Parathyroid adenoma (tissue), 2 donors: ENCODE measurements at regions not wholly inside any gene's neighbourhood (a gene's known extent, or its start where the extent isn't known, plus 50 kb on each side); places are given as distances from the start of the nearest gene placed in this dataset.

Experiments used
- H2AFZ ChIP-seq: fragments of 300-600 bp; sonication (generic); one replicate; pipeline ENCODE4 v1.7.0; 2017; ENCODE audit warnings: antibody characterized with exemption, mild to moderate bottlenecking
- H3K27ac ChIP-seq: fragments of 300-600 bp; sonication (generic); one replicate; pipeline ENCODE4 v1.7.0; 2017
- H3K27me3 ChIP-seq: fragments of 300-600 bp; sonication (generic); one replicate; pipeline ENCODE4 v1.7.0; 2017; ENCODE audit warnings: low read length; ENCODE audit not compliant: control insufficient read depth, insufficient read depth
- H3K36me3 ChIP-seq: fragments of 300-600 bp; sonication (generic); one replicate; pipeline ENCODE4 v1.7.0; 2017; ENCODE audit warnings: low read length; ENCODE audit not compliant: control insufficient read depth, insufficient read depth
- H3K4me1 ChIP-seq: fragments of 300-600 bp; sonication (generic); one replicate; pipeline ENCODE4 v1.7.0; 2017; ENCODE audit warnings: control low read depth
- H3K4me2 ChIP-seq: fragments of 300-600 bp; sonication (generic); one replicate; pipeline ENCODE4 v1.7.0; 2017; ENCODE audit warnings: low read length
- H3K4me3 ChIP-seq: fragments of 300-600 bp; sonication (generic); one replicate; pipeline ENCODE4 v1.7.0; 2017; ENCODE audit warnings: low read depth, low read length
- H3K79me2 ChIP-seq: fragments of 300-600 bp; sonication (generic); one replicate; pipeline ENCODE4 v1.7.0; 2017; ENCODE audit warnings: control low read depth
- H3K9ac ChIP-seq: fragments of 300-600 bp; sonication (generic); one replicate; pipeline ENCODE4 v1.7.0; 2017; ENCODE audit warnings: mild to moderate bottlenecking
- H3K9me3 ChIP-seq: fragments of 300-600 bp; sonication (generic); one replicate; pipeline ENCODE4 v1.7.0; 2017; ENCODE audit warnings: low read length; ENCODE audit not compliant: control insufficient read depth
- TF ChIP-seq, protein P1 (sequence below): fragments of 300-600 bp; sonication (generic); IDR thresholded peaks from one replicate; pipeline ENCODE4 v1.7.0; 2017; ENCODE audit warnings: antibody characterized with exemption, mild to moderate bottlenecking
- donor health status: primary hyperparathyroidism.

DNA sequence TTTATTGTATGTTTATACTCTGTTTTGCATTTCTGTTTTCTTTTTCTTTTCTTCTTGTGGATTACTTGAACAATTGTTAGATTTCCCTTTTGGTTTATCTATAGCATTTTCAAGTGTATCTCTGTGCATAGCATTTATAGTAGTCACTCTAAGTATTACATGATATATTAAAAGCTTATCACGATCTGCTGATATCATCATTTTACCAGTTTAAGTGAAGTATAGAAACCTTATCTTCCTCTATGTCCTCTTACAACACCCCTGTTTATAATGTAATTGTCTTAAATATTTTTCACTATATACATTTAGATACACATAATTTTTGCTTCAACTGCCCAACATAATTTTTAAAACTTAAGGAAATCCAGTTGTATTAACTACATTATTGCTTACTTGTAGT is 513.9 kb upstream of the CELF2 start:
- Histone ChIP-seq H3K9me3 (no peaks in the 10 kb centered on the region), H3K27me3 (no peaks in the 10 kb centered on the region), H3K27ac (no peak overlapping the region), H3K4me1 (no peaks in the 10 kb centered on the region), H3K9ac (no peak overlapping the region), H3K4me3 (no peak overlapping the region), H2AFZ (no peak overlapping the region), H3K79me2 (no peaks in the 10 kb centered on the region), H3K4me2 (no peak overlapping the region), H3K36me3 (no peaks in the 10 kb centered on the region)
- TF ChIP-seq, protein P1, sequence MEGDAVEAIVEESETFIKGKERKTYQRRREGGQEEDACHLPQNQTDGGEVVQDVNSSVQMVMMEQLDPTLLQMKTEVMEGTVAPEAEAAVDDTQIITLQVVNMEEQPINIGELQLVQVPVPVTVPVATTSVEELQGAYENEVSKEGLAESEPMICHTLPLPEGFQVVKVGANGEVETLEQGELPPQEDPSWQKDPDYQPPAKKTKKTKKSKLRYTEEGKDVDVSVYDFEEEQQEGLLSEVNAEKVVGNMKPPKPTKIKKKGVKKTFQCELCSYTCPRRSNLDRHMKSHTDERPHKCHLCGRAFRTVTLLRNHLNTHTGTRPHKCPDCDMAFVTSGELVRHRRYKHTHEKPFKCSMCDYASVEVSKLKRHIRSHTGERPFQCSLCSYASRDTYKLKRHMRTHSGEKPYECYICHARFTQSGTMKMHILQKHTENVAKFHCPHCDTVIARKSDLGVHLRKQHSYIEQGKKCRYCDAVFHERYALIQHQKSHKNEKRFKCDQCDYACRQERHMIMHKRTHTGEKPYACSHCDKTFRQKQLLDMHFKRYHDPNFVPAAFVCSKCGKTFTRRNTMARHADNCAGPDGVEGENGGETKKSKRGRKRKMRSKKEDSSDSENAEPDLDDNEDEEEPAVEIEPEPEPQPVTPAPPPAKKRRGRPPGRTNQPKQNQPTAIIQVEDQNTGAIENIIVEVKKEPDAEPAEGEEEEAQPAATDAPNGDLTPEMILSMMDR: no peak

DNA sequence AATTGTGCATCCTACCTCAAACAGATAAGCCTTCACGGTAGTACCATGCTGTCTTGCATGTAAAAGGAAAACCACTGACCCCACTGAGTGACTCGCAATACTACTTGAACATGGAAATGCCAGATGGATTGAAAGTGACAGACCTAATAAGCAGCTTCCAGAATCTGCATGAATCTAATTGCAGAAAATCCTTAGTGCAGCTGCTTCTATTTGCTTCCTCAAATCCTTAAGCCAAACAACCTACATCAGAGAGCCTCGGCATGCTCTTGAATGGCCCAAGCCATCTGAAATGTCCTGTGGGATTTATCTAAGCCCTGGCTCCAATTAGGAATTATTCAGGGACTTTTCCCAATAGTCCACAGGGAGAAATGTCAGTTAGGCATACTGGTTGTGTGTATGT is 509.5 kb upstream of the CELF2 start:
- Histone ChIP-seq H3K9ac (no peak overlapping the region), H3K27me3 (no peaks in the 10 kb centered on the region), H3K27ac (no peak overlapping the region), H3K4me3 (no peak overlapping the region), H3K4me1 (no peaks in the 10 kb centered on the region), H2AFZ (no peak overlapping the region), H3K9me3 (no peaks in the 10 kb centered on the region), H3K4me2 (no peak overlapping the region), H3K36me3 (no peaks in the 10 kb centered on the region), H3K79me2 (no peaks in the 10 kb centered on the region)
- TF ChIP-seq, protein P1: no peak

DNA sequence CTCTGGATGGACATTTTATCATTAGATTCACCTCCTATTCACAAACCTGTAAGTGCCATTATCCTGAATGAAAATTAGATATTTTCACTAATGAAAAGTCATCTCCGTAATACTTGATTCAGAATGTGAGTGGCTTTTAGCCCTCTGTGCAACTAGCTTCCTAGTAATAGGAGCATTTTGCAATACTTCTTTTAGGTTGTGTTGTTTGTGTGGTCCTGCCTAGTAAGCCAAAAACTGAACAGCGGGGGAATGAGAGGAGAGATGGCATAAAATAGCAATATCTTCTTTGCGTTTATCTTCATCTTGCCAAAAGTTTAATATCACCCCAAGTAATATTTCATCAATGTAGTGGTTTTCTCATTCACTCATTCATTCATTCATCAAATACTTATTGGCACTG is 507.5 kb upstream of the CELF2 start:
- H3K4me2 ChIP-seq: no peak overlapping the region
- no peaks in the 10 kb centered on the region for H3K4me1 ChIP-seq
- H2AFZ ChIP-seq: no peak overlapping the region
- H3K9ac ChIP-seq: no peak overlapping the region
- no peak overlapping the region for H3K4me3 ChIP-seq
- no peak overlapping the region for H3K27ac ChIP-seq
- no peaks in the 10 kb centered on the region for H3K79me2 ChIP-seq
- no peaks in the 10 kb centered on the region for H3K9me3 ChIP-seq
- H3K36me3 ChIP-seq: no peaks in the 10 kb centered on the region
- TF ChIP-seq, protein P1: no peak
- H3K27me3 ChIP-seq: no peaks in the 10 kb centered on the region

DNA sequence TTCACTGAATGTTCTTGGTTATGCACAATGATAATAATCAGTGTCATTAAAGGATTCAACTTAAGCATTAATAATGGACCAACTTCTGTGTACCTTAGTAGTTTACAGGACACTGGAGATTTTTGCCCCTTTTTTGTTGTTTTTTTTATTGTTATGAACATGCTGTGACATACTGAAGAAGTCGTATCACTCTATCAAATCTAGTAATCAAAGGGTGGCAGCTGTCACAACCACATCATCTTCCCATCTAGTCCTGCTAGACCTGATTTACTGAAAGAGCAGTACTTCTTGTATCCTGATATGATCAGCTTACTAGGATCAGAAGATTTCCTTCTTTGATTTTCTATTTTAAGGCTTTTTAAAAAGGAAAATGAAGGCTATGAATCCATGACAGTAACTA is 504.6 kb upstream of the CELF2 start:
- Histone ChIP-seq H3K36me3 (no peaks in the 10 kb centered on the region), H3K27me3 (no peaks in the 10 kb centered on the region), H3K4me1 (no peaks in the 10 kb centered on the region), H2AFZ (no peak overlapping the region), H3K27ac (no peak overlapping the region), H3K9ac (no peak overlapping the region), H3K4me3 (no peak overlapping the region), H3K4me2 (no peak overlapping the region), H3K79me2 (no peaks in the 10 kb centered on the region), H3K9me3 (no peaks in the 10 kb centered on the region)
- TF ChIP-seq, protein P1: no peak

DNA sequence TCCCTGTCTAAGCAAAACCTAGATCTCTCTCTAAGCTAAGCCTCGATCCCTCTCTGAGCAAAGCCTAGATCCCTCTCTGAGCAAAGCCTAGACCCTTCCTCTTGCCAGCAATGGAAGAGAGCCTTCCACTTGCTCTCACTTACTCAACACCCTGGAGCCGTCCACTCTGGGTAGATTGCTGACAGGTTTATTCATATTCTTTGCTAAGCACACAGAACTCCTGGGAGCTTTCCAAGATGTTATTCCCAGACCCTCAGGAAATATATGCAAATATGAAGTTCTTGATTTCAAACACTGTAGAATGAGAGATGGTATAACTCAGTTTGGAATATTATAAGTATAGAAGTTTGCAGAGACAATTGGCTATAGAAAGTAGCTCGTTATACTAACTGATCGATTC is 503.8 kb upstream of the CELF2 start:
- Histone ChIP-seq H3K9ac (no peak overlapping the region), H3K4me2 (no peak overlapping the region), H3K27me3 (no peaks in the 10 kb centered on the region), H3K27ac (no peak overlapping the region), H3K4me3 (no peak overlapping the region), H2AFZ (no peak overlapping the region), H3K79me2 (no peaks in the 10 kb centered on the region), H3K4me1 (no peaks in the 10 kb centered on the region), H3K9me3 (no peaks in the 10 kb centered on the region), H3K36me3 (no peaks in the 10 kb centered on the region)
- TF ChIP-seq, protein P1: no peak
